IMR-90 (cell line): ENCODE measurements at regions not wholly inside any gene's neighbourhood (a gene's known extent, or its start where the extent isn't known, plus 50 kb on each side); places are given as distances from the start of the nearest gene placed in this dataset.

Source experiments
- ATAC-seq: fragments of 200-7000 bp; cut with Tn5 transposase; 2 replicates; pipeline ENCODE4 v1.9.1; 2020; ENCODE audit warnings: low read depth, mild to moderate bottlenecking, moderate library complexity
- BruUV-seq: library from RNA; stranded (reverse); fragments of 400-500 nt; replicated peaks from 2 replicates; lab custom pipeline; 2021; lab: Mats Ljungman, UMichigan
- CTCF ChIA-PET: fragments of 300-600 bp; formaldehyde crosslinking; extraction: SDS; loops from one replicate; lab custom pipeline; 2021; ENCODE audit warnings: antibody characterized with exemption; lab: Yijun Ruan, JAX
- POLR2A ChIA-PET: fragments of 300-600 bp; sonication (Branson Sonifier 250); formaldehyde crosslinking; loops from one replicate; lab custom pipeline; 2022; ENCODE audit warnings: antibody characterized with exemption; ENCODE audit not compliant: unreplicated experiment; lab: Charles Lee
- DNase-seq: peaks from one replicate; pipeline ENCODE4 v3.0.0; 2013
- H2AFZ ChIP-seq: replicated peaks from 2 replicates; pipeline ENCODE3; 2013; ENCODE audit warnings: low read length, mild to moderate bottlenecking; ENCODE audit not compliant: poor library complexity
- H2AK5ac ChIP-seq: 2 replicates; pipeline ENCODE4 v1.6.1; 2013; ENCODE audit warnings: low read depth, low read length, inconsistent platforms
- H2AK9ac ChIP-seq: replicated peaks from 2 replicates; pipeline ENCODE3; 2013; ENCODE audit warnings: mild to moderate bottlenecking, low read depth, low read length, moderate library complexity; ENCODE audit not compliant: poor library complexity
- H2BK120ac ChIP-seq: 2 replicates; pipeline ENCODE4 v1.6.1; 2013; ENCODE audit warnings: low read depth, low read length, inconsistent platforms
- H2BK15ac ChIP-seq: 3 replicates; pipeline ENCODE4 v1.6.1; 2013; ENCODE audit warnings: low read depth, low read length, inconsistent platforms
- H2BK20ac ChIP-seq: 2 replicates; pipeline ENCODE4 v1.6.1; 2013; ENCODE audit warnings: low read depth, mild to moderate bottlenecking, inconsistent platforms, low read length, moderate library complexity
- H2BK5ac ChIP-seq: 2 replicates; pipeline ENCODE4 v1.6.1; 2013; ENCODE audit warnings: mild to moderate bottlenecking, low read depth, low read length, inconsistent platforms; ENCODE audit not compliant: poor library complexity, severe bottlenecking
- H3K14ac ChIP-seq: replicated peaks from 2 replicates; pipeline ENCODE4 v1.6.1; 2013; ENCODE audit warnings: low read depth, low read length, inconsistent platforms
- H3K18ac ChIP-seq: 2 replicates; pipeline ENCODE4 v1.6.1; 2013; ENCODE audit warnings: low read depth, low read length, control low read depth
- H3K23ac ChIP-seq: 2 replicates; pipeline ENCODE4 v1.6.1; 2013; ENCODE audit warnings: low read depth, low read length, inconsistent platforms
- H3K27ac ChIP-seq: 2 replicates; pipeline ENCODE4 v1.5.1; 2013; ENCODE audit warnings: mild to moderate bottlenecking, control low read depth, low read length; ENCODE audit not compliant: insufficient read depth
- H3K27me3 ChIP-seq: 2 replicates; pipeline ENCODE4 v1.6.1; 2013; ENCODE audit warnings: low read length; ENCODE audit not compliant: control insufficient read depth, insufficient read depth
- H3K36me3 ChIP-seq: 2 replicates; pipeline ENCODE4 v1.6.1; 2013; ENCODE audit warnings: low read length, mixed read lengths; ENCODE audit not compliant: control insufficient read depth, insufficient read depth
- H3K4ac ChIP-seq: 2 replicates; pipeline ENCODE4 v1.6.1; 2013; ENCODE audit warnings: low read depth, low read length, inconsistent platforms
- H3K4me1 ChIP-seq: 2 replicates; pipeline ENCODE4 v1.6.1; 2013; ENCODE audit warnings: low read length, mixed read lengths; ENCODE audit not compliant: control insufficient read depth, insufficient read depth
- H3K4me2 ChIP-seq: 2 replicates; pipeline ENCODE4 v1.6.1; 2013; ENCODE audit warnings: low read depth, mild to moderate bottlenecking, control low read depth, low read length, moderate library complexity
- H3K4me3 ChIP-seq: 2 replicates; pipeline ENCODE4 v1.5.1; 2013; ENCODE audit warnings: low read depth, mild to moderate bottlenecking, control low read depth, low read length, moderate library complexity; ENCODE audit not compliant: insufficient read depth
- H3K56ac ChIP-seq: 2 replicates; pipeline ENCODE4 v1.6.1; 2013; ENCODE audit warnings: low read length, inconsistent platforms; ENCODE audit not compliant: insufficient read depth; ENCODE audit errors: extremely low read depth
- H3K79me1 ChIP-seq, 2 experiments: 2 replicates each; pipeline ENCODE4 v1.6.1; 2013; ENCODE audit warnings: low read length in 2 of 2, inconsistent platforms in 1 of 2, low read depth in 1 of 2
- H3K9ac ChIP-seq: 2 replicates; pipeline ENCODE4 v1.6.1; 2013; ENCODE audit warnings: low read depth, low read length, control low read depth
- H3K9me1 ChIP-seq: 2 replicates; pipeline ENCODE4 v1.6.1; 2013; ENCODE audit warnings: low read length, inconsistent platforms; ENCODE audit not compliant: insufficient read depth
- H3K9me3 ChIP-seq: 2 replicates; pipeline ENCODE4 v1.6.1; 2013; ENCODE audit warnings: low read length; ENCODE audit not compliant: control insufficient read depth, insufficient read depth
- H4K20me1 ChIP-seq: 2 replicates; pipeline ENCODE4 v1.6.1; 2013; ENCODE audit warnings: low read length, inconsistent platforms; ENCODE audit not compliant: insufficient read depth
- H4K5ac ChIP-seq: 2 replicates; pipeline ENCODE4 v1.6.1; 2013; ENCODE audit warnings: mild to moderate bottlenecking, low read depth, low read length, control low read depth
- H4K8ac ChIP-seq, 2 experiments: 2 replicates each; pipeline ENCODE4 v1.6.1; 2013; ENCODE audit warnings: low read depth in 2 of 2, low read length in 2 of 2, control low read depth in 1 of 2, inconsistent platforms in 1 of 2
- H4K91ac ChIP-seq: 2 replicates; pipeline ENCODE4 v1.6.1; 2013; ENCODE audit warnings: low read depth, low read length, inconsistent platforms; ENCODE audit not compliant: insufficient read depth
- BHLHE40 ChIP-seq: fragments of 150-350 bp; IDR thresholded peaks from 2 replicates; pipeline ENCODE4 v1.6.1; 2016; ENCODE audit warnings: mild to moderate bottlenecking, low read depth, low read length
- WGBS, 2 experiments: methylation state at CpG; one replicate each; pipeline versions ENCODE4 v1.1.5 to v1.1.7; 2013; ENCODE audit warnings: missing lambda C conversion rate in 2 of 2; ENCODE audit not compliant: insufficient read length in 1 of 2; ENCODE audit errors: extremely low coverage in 2 of 2; 5-methylcytosine and 5-hydroxymethylcytosine counted together
- dilution Hi-C: fragments of 300-500 bp; cut with HindIII; formaldehyde crosslinking; loops from one replicate; pipeline ENCODE4 v1.14.3; 2018; ENCODE audit warnings: low sequenced_read_pairs; ENCODE audit not compliant: unreplicated experiment
- in situ Hi-C: fragments of 300-500 bp; cut with MboI; formaldehyde crosslinking; loops from 3 replicates; pipeline ENCODE4 v1.14.3; 2019; ENCODE audit warnings: low sequenced_read_pairs, inconsistent platforms, mixed read lengths
- intact Hi-C: fragments of 100-400 bp; cut with micrococcal nuclease; formaldehyde crosslinking; loops from 2 replicates; pipeline ENCODE4 v1.10.0; 2022

- POLR2A ChIA-PET: no interaction called here
- no TSS peak for BruUV-seq
- intact Hi-C loops: no loop called here
These were observed 464.0 kb downstream of the TMEM114 start for GRCh38 chr16:8126313-8126712.

More at GRCh38 chr16:8126313-8126712, 464.0 kb downstream of the TMEM114 start:
- dilution Hi-C loops (no loop called here), in situ Hi-C loops (no loop called here)
- no peak overlapping the region for H4K5ac ChIP-seq
- H3K27ac ChIP-seq: no peak overlapping the region
- peaks cover 25% of the 10 kb centered on the region for H3K9me3 ChIP-seq
- CTCF ChIA-PET: no interaction called here
- no peaks in the 10 kb centered on the region for H3K79me1 ChIP-seq
- H2BK20ac ChIP-seq: no peak overlapping the region
- ATAC-seq: no peak
- no peak overlapping the region for H3K56ac ChIP-seq
- H2BK15ac ChIP-seq: no peak overlapping the region
- H3K9me1 ChIP-seq: no peaks in the 10 kb centered on the region
- H2AK9ac ChIP-seq: no peak overlapping the region
- no peak overlapping the region for H3K4ac ChIP-seq
- no peaks in the 10 kb centered on the region for H3K4me1 ChIP-seq
- no peak for TF ChIP-seq BHLHE40
- H3K18ac ChIP-seq: no peak overlapping the region
- no peak for DNase-seq
- H3K23ac ChIP-seq: no peak overlapping the region
- no peak overlapping the region for H4K8ac ChIP-seq
- H3K9ac ChIP-seq: no peak overlapping the region
- no peak overlapping the region for H3K4me3 ChIP-seq
- H3K27me3 ChIP-seq: no peaks in the 10 kb centered on the region
- H2AFZ ChIP-seq: no peak overlapping the region
- H2BK5ac ChIP-seq: no peak overlapping the region
- H3K14ac ChIP-seq: no peak overlapping the region
- no peak overlapping the region for H4K91ac ChIP-seq
- no peaks in the 10 kb centered on the region for H3K36me3 ChIP-seq
- H2AK5ac ChIP-seq: no peak overlapping the region
- H2BK120ac ChIP-seq: no peak overlapping the region
- WGBS, 2 experiments: 75% methylated on average over 2 of the region's 3 CpGs; no CpG with 5 or more reads in 1 of the 2 experiments
- no peak overlapping the region for H3K4me2 ChIP-seq
- H4K20me1 ChIP-seq: no peaks in the 10 kb centered on the region
